Endothelial cell of umbilical vein (primary cell): ENCODE measurements at regions not wholly inside any gene's neighbourhood (a gene's known extent, or its start where the extent isn't known, plus 50 kb on each side); places are given as distances from the start of the nearest gene placed in this dataset.

Source experiments
- BruUV-seq: library from RNA; stranded (reverse); fragments of 400-500 nt; replicated peaks from 2 replicates; lab custom pipeline; 2021; lab: Mats Ljungman, UMichigan
- CTCF ChIA-PET: fragments of 300-600, 350-600 bp; sonication (Branson Sonifier 250); formaldehyde crosslinking; loops from one replicate; lab custom pipeline; 2021; ENCODE audit warnings: antibody characterized with exemption, inconsistent platforms; lab: Charles Lee
- POLR2A ChIA-PET: fragments of 300-600, 350-600 bp; sonication (Branson Sonifier 250); formaldehyde crosslinking; loops from one replicate; lab custom pipeline; 2021; ENCODE audit warnings: antibody characterized with exemption, inconsistent platforms; lab: Charles Lee
- DNase-seq: peaks from one replicate; pipeline ENCODE4 v3.0.0-alpha.2; 2011; ENCODE audit warnings: low read depth, low spot score
- FAIRE-seq: peaks from 2 replicates; lab custom pipeline; 2011; peaks lifted over from hg19 to GRCh38; lab: Jason Lieb, UNC
- H2AFZ ChIP-seq: 2 replicates; pipeline ENCODE4 v1.6.0; 2012; ENCODE audit warnings: low read depth, low read length, control low read depth, inconsistent platforms
- H3K27ac ChIP-seq: 2 replicates; pipeline ENCODE4 v1.5.1; 2011; ENCODE audit warnings: low read depth, mild to moderate bottlenecking, control low read depth, low read length, moderate library complexity; ENCODE audit not compliant: insufficient read depth
- H3K27me3 ChIP-seq, 2 experiments: 2 replicates each; pipeline versions ENCODE4 v1.6.0 to v1.6.1; 2011; ENCODE audit warnings: low read length in 2 of 2, mixed read lengths in 1 of 2; ENCODE audit not compliant: control insufficient read depth in 2 of 2, insufficient read depth in 2 of 2
- H3K36me3 ChIP-seq, 2 experiments: 2 replicates in 1 of 2; 3 replicates in 1 of 2; pipeline ENCODE4 v1.5.1; 2011; ENCODE audit warnings: low read length in 2 of 2, mild to moderate bottlenecking in 1 of 2, moderate library complexity in 1 of 2; ENCODE audit not compliant: control insufficient read depth in 2 of 2, insufficient read depth in 2 of 2; ENCODE audit errors: extremely low read depth in 1 of 2
- H3K4me1 ChIP-seq: 3 replicates; pipeline ENCODE4 v1.5.1; 2011; ENCODE audit warnings: mild to moderate bottlenecking, low read length; ENCODE audit not compliant: control insufficient read depth, insufficient read depth; ENCODE audit errors: extremely low read depth
- H3K4me2 ChIP-seq: 2 replicates; pipeline ENCODE4 v1.6.1; 2011; ENCODE audit warnings: low read length, control low read depth, mixed read lengths; ENCODE audit not compliant: insufficient read depth
- H3K4me3 ChIP-seq, 3 experiments: fragments of 200-600 bp in 1 of 3; sonication (generic), shearing (Covaris generic) in 1 of 3; replicated peaks in 1 of 3; 2 replicates each; pipeline ENCODE4 v1.5.1; 2011 to 2016; ENCODE audit warnings: control low read depth in 3 of 3, low read length in 3 of 3, mild to moderate bottlenecking in 2 of 3, inconsistent platforms in 1 of 3, low read depth in 1 of 3, moderate library complexity in 1 of 3; ENCODE audit not compliant: insufficient read depth in 1 of 3
- H3K79me2 ChIP-seq: 2 replicates; pipeline ENCODE4 v1.6.0; 2012; ENCODE audit warnings: low read length, inconsistent platforms; ENCODE audit not compliant: control insufficient read depth, insufficient read depth
- H3K9ac ChIP-seq: replicated peaks from 2 replicates; pipeline ENCODE3; 2011; ENCODE audit warnings: low read length, control low read depth; ENCODE audit not compliant: insufficient read depth; ENCODE audit errors: extremely low read depth
- H3K9me1 ChIP-seq: replicated peaks from 3 replicates; pipeline ENCODE4 v1.6.0; 2011; ENCODE audit warnings: mild to moderate bottlenecking, low read length; ENCODE audit not compliant: control insufficient read depth, insufficient read depth; ENCODE audit errors: extremely low read depth
- H3K9me3 ChIP-seq: replicated peaks from 2 replicates; pipeline ENCODE4 v1.5.1; 2012; ENCODE audit warnings: low read length, inconsistent platforms; ENCODE audit not compliant: control insufficient read depth, insufficient read depth
- H4K20me1 ChIP-seq: replicated peaks from 2 replicates; pipeline ENCODE3; 2011; ENCODE audit warnings: mild to moderate bottlenecking, low read length; ENCODE audit not compliant: control insufficient read depth, insufficient read depth; ENCODE audit errors: extremely low read depth
- CTCF ChIP-seq, 2 donors: IDR thresholded peaks; 1 replicate in 1 of 2; 2 replicates in 1 of 2; pipeline ENCODE4 v1.5.1; 2011; ENCODE audit warnings: low read length in 2 of 2, mild to moderate bottlenecking in 2 of 2, moderate library complexity in 2 of 2, control low read depth in 1 of 2, inconsistent platforms in 1 of 2, low read depth in 1 of 2; ENCODE audit not compliant: insufficient read depth in 1 of 2; ENCODE audit errors: extremely low read depth in 1 of 2
- EZH2 ChIP-seq: IDR thresholded peaks from 2 replicates; pipeline ENCODE4 v1.6.1; 2012; ENCODE audit warnings: borderline replicate concordance, low read depth, mild to moderate bottlenecking, moderate library complexity, low read length, inconsistent platforms; ENCODE audit not compliant: severe bottlenecking
- FOS ChIP-seq: IDR thresholded peaks from 2 replicates; pipeline ENCODE4 v1.6.1; 2011; ENCODE audit warnings: mild to moderate bottlenecking, low read length, moderate library complexity, borderline replicate concordance; ENCODE audit not compliant: insufficient read depth
- JUN ChIP-seq: IDR thresholded peaks from 2 replicates; pipeline ENCODE4 v1.6.1; 2011; ENCODE audit warnings: borderline replicate concordance, low read depth; ENCODE audit not compliant: insufficient read length, insufficient read depth
- MYC ChIP-seq: IDR thresholded peaks from one replicate; pipeline ENCODE4 v1.6.1; 2011; ENCODE audit warnings: mild to moderate bottlenecking, low read depth, low read length
- dilution Hi-C: fragments of 300-500 bp; cut with MboI; formaldehyde crosslinking; loops from one replicate; pipeline ENCODE4 v1.15.0; 2019; ENCODE audit warnings: low sequenced_read_pairs; ENCODE audit not compliant: extremely low pct_ligation_motif_present
- intact Hi-C: fragments of 100-400 bp; cut with micrococcal nuclease; formaldehyde crosslinking; loops from one replicate; pipeline ENCODE4 v1.10.0; 2022

GRCh38 chr2:82524826-82525225, 1934.3 kb downstream of the SUCLG1 start:
- Histone ChIP-seq H3K79me2 (no peaks in the 10 kb centered on the region), H3K27ac (no peak overlapping the region), H3K9ac (no peak overlapping the region), H4K20me1 (no peaks in the 10 kb centered on the region), H2AFZ (no peak overlapping the region), H3K27me3 (no peaks in the 10 kb centered on the region), H3K36me3 (no peaks in the 10 kb centered on the region), H3K4me3 (no peak overlapping the region), H3K9me1 (no peaks in the 10 kb centered on the region), H3K4me2 (no peak overlapping the region), H3K9me3 (no peaks in the 10 kb centered on the region), H3K4me1 (no peaks in the 10 kb centered on the region)
- POLR2A ChIA-PET = no interaction called here
- DNase-seq (no peak), FAIRE-seq (no peak)
- intact Hi-C loops = no loop called here
- dilution Hi-C loops = no loop called here
- CTCF ChIA-PET = no interaction called here
- TF ChIP-seq JUN (no peak), MYC (no peak), FOS (no peak), EZH2 (no peak)
- no TSS peak for BruUV-seq

GRCh38 chr2:82511894-82512293, 1947.2 kb downstream of the SUCLG1 start:
- Histone ChIP-seq H2AFZ (no peak overlapping the region), H3K4me3 (no peak overlapping the region), H3K27ac (no peak overlapping the region), H3K27me3 (no peaks in the 10 kb centered on the region), H4K20me1 (no peaks in the 10 kb centered on the region), H3K4me2 (no peak overlapping the region), H3K36me3 (no peaks in the 10 kb centered on the region), H3K9me1 (no peaks in the 10 kb centered on the region), H3K79me2 (no peaks in the 10 kb centered on the region), H3K9me3 (no peaks in the 10 kb centered on the region), H3K9ac (no peak overlapping the region), H3K4me1 (no peaks in the 10 kb centered on the region)
- no TSS peak for BruUV-seq
- intact Hi-C loops = no loop called here
- FAIRE-seq (no peak), DNase-seq (no peak)
- dilution Hi-C loops = no loop called here
- TF ChIP-seq CTCF (IDR thresholded peaks at IDR 0.05; ENCODE audit: extremely low read depth in 1 of 2, insufficient read depth in 1 of 2, low read depth in 1 of 2, low read length in 2 of 2) = no peak
- CTCF ChIA-PET = no interaction called here
- POLR2A ChIA-PET = no interaction called here
